CD14-positive monocyte (primary cell): ENCODE measurements at regions not wholly inside any gene's neighbourhood (a gene's known extent, or its start where the extent isn't known, plus 50 kb on each side); places are given as distances from the start of the nearest gene placed in this dataset.

Experiments used
- DNase-seq, 3 donors: peaks; one replicate each; pipeline ENCODE4 v3.0.0-alpha.2; 2011 to 2022
- H2AFZ ChIP-seq: 2 replicates; pipeline ENCODE4 v1.6.0; 2012; ENCODE audit warnings: mild to moderate bottlenecking, low read depth, low read length, inconsistent platforms; ENCODE audit not compliant: insufficient read depth, poor library complexity, severe bottlenecking
- H3K27ac ChIP-seq, 2 donors: 1 replicate in 1 of 2; 2 replicates in 1 of 2; pipeline ENCODE4 v1.5.1; 2012 to 2013; ENCODE audit warnings: low read length in 2 of 2, control low read depth in 1 of 2, inconsistent platforms in 1 of 2, low read depth in 1 of 2, mild to moderate bottlenecking in 1 of 2
- H3K27me3 ChIP-seq, 2 donors: one replicate each; pipeline versions ENCODE4 v1.6.0 to v1.6.1; 2011 to 2013; ENCODE audit warnings: low read length in 2 of 2; ENCODE audit not compliant: control insufficient read depth in 2 of 2, insufficient read depth in 2 of 2
- H3K36me3 ChIP-seq, 2 donors: replicated peaks in 1 of 2; 1 replicate in 1 of 2; 2 replicates in 1 of 2; pipeline versions ENCODE4 v1.5.1 to v1.6.1; 2012 to 2013; ENCODE audit warnings: low read length in 2 of 2, control low read depth in 1 of 2, inconsistent platforms in 1 of 2, mild to moderate bottlenecking in 1 of 2; ENCODE audit not compliant: insufficient read depth in 2 of 2, control insufficient read depth in 1 of 2
- H3K4me1 ChIP-seq, 2 donors: 1 replicate in 1 of 2; 2 replicates in 1 of 2; pipeline versions ENCODE4 v1.5.1 to v1.6.1; 2012 to 2013; ENCODE audit warnings: low read length in 2 of 2, control low read depth in 1 of 2, inconsistent platforms in 1 of 2, mild to moderate bottlenecking in 1 of 2, moderate library complexity in 1 of 2; ENCODE audit not compliant: insufficient read depth in 2 of 2, control insufficient read depth in 1 of 2
- H3K4me2 ChIP-seq: replicated peaks from 2 replicates; pipeline ENCODE3; 2012; ENCODE audit warnings: low read length, moderate library complexity, mild to moderate bottlenecking; ENCODE audit not compliant: poor library complexity, severe bottlenecking; ENCODE audit errors: extremely low read depth
- H3K4me3 ChIP-seq, 3 experiments: fragments of 200-600 bp in 1 of 3; sonication (generic) in 1 of 3; replicated peaks in 1 of 3; 1 replicate in 2 of 3; 2 replicates in 1 of 3; pipeline ENCODE4 v1.5.1; 2011 to 2013; ENCODE audit warnings: low read length in 3 of 3, mild to moderate bottlenecking in 3 of 3, control low read depth in 2 of 3, low read depth in 2 of 3, inconsistent platforms in 1 of 3, moderate library complexity in 1 of 3
- H3K79me2 ChIP-seq: 2 replicates; pipeline ENCODE4 v1.6.0; 2012; ENCODE audit warnings: mild to moderate bottlenecking, control low read depth, inconsistent platforms, low read length, moderate library complexity; ENCODE audit not compliant: insufficient read depth
- H3K9ac ChIP-seq: 2 replicates; pipeline ENCODE4 v1.6.0; 2017; ENCODE audit warnings: low read length, mild to moderate bottlenecking; ENCODE audit not compliant: insufficient read depth, poor library complexity, severe bottlenecking
- H3K9me3 ChIP-seq, 2 donors: replicated peaks in 1 of 2; 1 replicate in 1 of 2; 2 replicates in 1 of 2; pipeline versions ENCODE4 v1.5.1 to v1.6.1; 2012 to 2013; ENCODE audit warnings: low read length in 2 of 2, control low read depth in 1 of 2; ENCODE audit not compliant: control insufficient read depth in 1 of 2, insufficient read depth in 1 of 2
- H4K20me1 ChIP-seq: 2 replicates; pipeline ENCODE4 v1.6.0; 2012; ENCODE audit warnings: mild to moderate bottlenecking, low read length, control low read depth, moderate library complexity; ENCODE audit not compliant: insufficient read depth
- H3K27ac Mint-ChIP-seq, 7 donors: one replicate each; pipeline ENCODE4 v1.8.0; 2020; ENCODE audit warnings: mild to moderate bottlenecking in 7 of 7, mixed read lengths in 7 of 7, moderate library complexity in 6 of 7, inconsistent platforms in 2 of 7
- H3K27me3 Mint-ChIP-seq, 3 donors: one replicate each; pipeline ENCODE4 v1.8.0; 2021 to 2022; ENCODE audit warnings: low read depth in 3 of 3, mild to moderate bottlenecking in 3 of 3, mixed read lengths in 3 of 3, moderate library complexity in 3 of 3, inconsistent platforms in 1 of 3
- H3K36me3 Mint-ChIP-seq, 2 donors: one replicate each; pipeline ENCODE4 v1.8.0; 2020; ENCODE audit warnings: mixed read lengths in 2 of 2, inconsistent platforms in 1 of 2, mild to moderate bottlenecking in 1 of 2
- H3K4me1 Mint-ChIP-seq: one replicate; pipeline ENCODE4 v1.8.0; 2020; ENCODE audit warnings: mild to moderate bottlenecking, mixed read lengths
- H3K4me3 Mint-ChIP-seq, 2 donors: one replicate each; pipeline ENCODE4 v1.8.0; 2020; ENCODE audit warnings: mild to moderate bottlenecking in 2 of 2, mixed read lengths in 2 of 2, moderate library complexity in 1 of 2
- H3K9me3 Mint-ChIP-seq, 7 donors: one replicate each; pipeline ENCODE4 v1.8.0; 2020 to 2022; ENCODE audit warnings: mixed read lengths in 7 of 7, mild to moderate bottlenecking in 6 of 7, moderate library complexity in 6 of 7, inconsistent platforms in 2 of 7
- CTCF ChIP-seq: fragments of 200-600 bp; IDR thresholded peaks from one replicate; pipeline ENCODE4 v1.8.0; 2022; ENCODE audit warnings: antibody characterized with exemption, mild to moderate bottlenecking
- WGBS: methylation state at CpG from one replicate; pipeline ENCODE4 v1.1.5; 2013; ENCODE audit warnings: missing lambda C conversion rate; ENCODE audit not compliant: insufficient coverage; 5-methylcytosine and 5-hydroxymethylcytosine counted together
- intact Hi-C, 2 donors: fragments of 100-400 bp; cut with micrococcal nuclease; formaldehyde crosslinking; loops; one replicate each; pipeline versions ENCODE4 v1.15.0 to v1.15.1; 2023

DNA sequence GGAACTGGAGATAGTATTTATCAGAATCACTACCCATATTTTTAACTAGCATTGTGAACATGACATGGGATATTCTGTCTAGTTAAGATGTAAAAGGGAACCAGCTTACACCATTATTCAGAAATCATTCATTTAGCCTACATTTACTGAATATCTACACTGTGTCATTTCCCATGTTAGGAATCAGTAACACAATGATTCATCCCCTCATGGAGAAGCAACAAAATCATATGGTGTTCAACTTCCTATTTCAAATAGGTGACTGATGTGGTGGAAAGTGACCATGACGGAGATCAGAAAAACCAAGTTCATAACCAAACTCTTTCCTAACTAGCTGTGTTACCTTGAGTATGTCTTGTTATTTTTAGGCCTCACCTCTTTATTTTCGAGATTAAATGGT, 550.0 kb upstream of the TUSC1 start:
- peaks cover 0 to 4% of the 10 kb centered on the region in 2 donors for H3K9me3 ChIP-seq
- H3K27me3 Mint-ChIP-seq, result no peaks in the 10 kb centered on the region
- H3K4me3 Mint-ChIP-seq, result no peak overlapping the region
- no peak overlapping the region for H3K9ac ChIP-seq
- H3K4me1 ChIP-seq, result no peaks in the 10 kb centered on the region
- DNase-seq, result no peak
- no peaks in the 10 kb centered on the region for H3K36me3 Mint-ChIP-seq
- intact Hi-C loops, result no loop called here
- H3K9me3 Mint-ChIP-seq, result peaks cover 0 to 5% (median 0%) of the 10 kb centered on the region in 7 donors
- H3K36me3 ChIP-seq, result no peaks in the 10 kb centered on the region
- H3K27ac Mint-ChIP-seq, result no peak overlapping the region
- no peaks in the 10 kb centered on the region for H3K27me3 ChIP-seq
- no peaks in the 10 kb centered on the region for H4K20me1 ChIP-seq
- H3K4me2 ChIP-seq, result no peak overlapping the region
- H3K4me1 Mint-ChIP-seq, result no peaks in the 10 kb centered on the region
- H3K79me2 ChIP-seq, result no peaks in the 10 kb centered on the region
- no CpG with 5 or more reads among the region's 2 CpGs for WGBS
- no peak overlapping the region for H3K27ac ChIP-seq
- no peak overlapping the region for H2AFZ ChIP-seq
- no peak overlapping the region for H3K4me3 ChIP-seq
- TF ChIP-seq CTCF, result no peak

- H3K4me1 Mint-ChIP-seq, result no peaks in the 10 kb centered on the region
- Histone ChIP-seq H3K4me2 (no peak overlapping the region), H3K79me2 (no peaks in the 10 kb centered on the region), H3K4me3 (no peak overlapping the region), H4K20me1 (no peaks in the 10 kb centered on the region), H3K36me3 (no peaks in the 10 kb centered on the region), H3K9ac (no peak overlapping the region), H3K4me1 (no peaks in the 10 kb centered on the region), H3K27ac (no peak overlapping the region), H3K9me3 (peaks cover 0 to 9% of the 10 kb centered on the region in 2 donors), H2AFZ (no peak overlapping the region), H3K27me3 (no peaks in the 10 kb centered on the region)
- DNase-seq, result no peak
- peaks cover 0 to 8% (median 2%) of the 10 kb centered on the region in 7 donors for H3K9me3 Mint-ChIP-seq
- no peak overlapping the region for H3K27ac Mint-ChIP-seq
- no peaks in the 10 kb centered on the region for H3K27me3 Mint-ChIP-seq
- no peak for TF ChIP-seq CTCF
- H3K36me3 Mint-ChIP-seq, result no peaks in the 10 kb centered on the region
- intact Hi-C loops, result no loop called here
- H3K4me3 Mint-ChIP-seq, result no peak overlapping the region
Measured at GRCh38 chr9:26221290-26221689, 543.0 kb upstream of the TUSC1 start.
